ENCODE measurements at regions not wholly inside any gene's neighbourhood (a gene's known extent, or its start where the extent isn't known, plus 50 kb on each side); places are given as distances from the start of the nearest gene placed in this dataset.

DNA sequence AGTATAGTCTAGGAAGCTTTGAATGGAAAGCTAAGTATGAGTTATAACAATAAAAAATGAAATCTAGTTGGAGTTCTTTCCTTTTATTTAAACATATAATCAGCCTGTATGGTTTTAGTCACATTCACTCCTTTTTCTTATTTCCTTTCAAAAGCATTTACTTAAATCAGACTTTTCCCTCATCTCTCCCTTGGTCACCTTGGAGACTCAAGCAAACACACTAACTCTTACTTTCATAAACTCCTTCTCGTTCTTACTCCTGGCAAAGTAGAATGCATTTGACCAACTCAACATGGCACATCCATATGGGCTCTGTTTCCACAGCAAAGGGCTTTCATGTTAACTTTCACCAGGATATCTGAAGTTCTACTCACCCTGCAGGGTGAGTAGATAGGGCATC lies 400.0 kb downstream of the LMO7 start:
- WGBS, 2 donors = 44 to 72% methylated on average over 1 of the region's 1 CpG

DNA sequence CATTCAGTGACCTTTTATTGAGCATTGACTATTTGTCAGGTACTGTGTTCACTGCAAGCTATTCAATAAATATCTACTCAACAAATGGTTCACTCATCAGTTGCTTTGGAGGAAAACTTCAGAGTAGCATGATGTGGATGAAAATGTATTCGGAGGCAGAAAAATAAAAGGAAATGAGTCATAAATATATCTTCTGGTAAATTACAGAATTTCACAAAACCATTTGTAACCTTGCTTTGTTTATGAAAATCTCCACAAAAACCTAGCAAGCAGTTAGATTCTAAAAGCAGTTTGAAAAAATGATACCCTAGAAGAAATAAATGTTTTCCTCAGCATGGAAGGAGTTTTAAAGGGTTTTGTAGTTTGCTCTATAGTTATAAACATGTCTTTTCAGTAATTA lies 399.6 kb downstream of the LMO7 start:
- TF ChIP-seq POLR2A (IDR thresholded peaks at IDR 0.05) (no peak), EP300 (IDR thresholded peaks at IDR 0.05) (no peak)
- TF ChIP-seq, protein P1, sequence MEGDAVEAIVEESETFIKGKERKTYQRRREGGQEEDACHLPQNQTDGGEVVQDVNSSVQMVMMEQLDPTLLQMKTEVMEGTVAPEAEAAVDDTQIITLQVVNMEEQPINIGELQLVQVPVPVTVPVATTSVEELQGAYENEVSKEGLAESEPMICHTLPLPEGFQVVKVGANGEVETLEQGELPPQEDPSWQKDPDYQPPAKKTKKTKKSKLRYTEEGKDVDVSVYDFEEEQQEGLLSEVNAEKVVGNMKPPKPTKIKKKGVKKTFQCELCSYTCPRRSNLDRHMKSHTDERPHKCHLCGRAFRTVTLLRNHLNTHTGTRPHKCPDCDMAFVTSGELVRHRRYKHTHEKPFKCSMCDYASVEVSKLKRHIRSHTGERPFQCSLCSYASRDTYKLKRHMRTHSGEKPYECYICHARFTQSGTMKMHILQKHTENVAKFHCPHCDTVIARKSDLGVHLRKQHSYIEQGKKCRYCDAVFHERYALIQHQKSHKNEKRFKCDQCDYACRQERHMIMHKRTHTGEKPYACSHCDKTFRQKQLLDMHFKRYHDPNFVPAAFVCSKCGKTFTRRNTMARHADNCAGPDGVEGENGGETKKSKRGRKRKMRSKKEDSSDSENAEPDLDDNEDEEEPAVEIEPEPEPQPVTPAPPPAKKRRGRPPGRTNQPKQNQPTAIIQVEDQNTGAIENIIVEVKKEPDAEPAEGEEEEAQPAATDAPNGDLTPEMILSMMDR (IDR thresholded peaks at IDR 0.05) = no peak
- no peak for DNase-seq (ENCODE audit: low spot score in 2 of 2)
- Histone ChIP-seq H3K4me1 (no peaks in the 10 kb centered on the region), H3K27ac (no peak overlapping the region), H3K36me3 (no peaks in the 10 kb centered on the region), H3K27me3 (no peaks in the 10 kb centered on the region), H3K4me3 (no peak overlapping the region), H3K9me3 (no peaks in the 10 kb centered on the region)
- 58 to 60% methylated on average over 1 of the region's 1 CpG for WGBS, 2 donors

More for the DNA sequence above, 400.0 kb downstream of the LMO7 start:
- no peaks in the 10 kb centered on the region for H3K27me3 ChIP-seq
- no peaks in the 10 kb centered on the region for H3K36me3 ChIP-seq
- H3K27ac ChIP-seq = no peak overlapping the region
- no peaks in the 10 kb centered on the region for H3K9me3 ChIP-seq
- TF ChIP-seq, protein P1 (IDR thresholded peaks at IDR 0.05) = no peak
- TF ChIP-seq EP300 (IDR thresholded peaks at IDR 0.05) (no peak), POLR2A (IDR thresholded peaks at IDR 0.05) (no peak)
- no peak overlapping the region for H3K4me3 ChIP-seq
- DNase-seq (ENCODE audit: low spot score in 2 of 2) = no peak
- H3K4me1 ChIP-seq = no peaks in the 10 kb centered on the region

DNA sequence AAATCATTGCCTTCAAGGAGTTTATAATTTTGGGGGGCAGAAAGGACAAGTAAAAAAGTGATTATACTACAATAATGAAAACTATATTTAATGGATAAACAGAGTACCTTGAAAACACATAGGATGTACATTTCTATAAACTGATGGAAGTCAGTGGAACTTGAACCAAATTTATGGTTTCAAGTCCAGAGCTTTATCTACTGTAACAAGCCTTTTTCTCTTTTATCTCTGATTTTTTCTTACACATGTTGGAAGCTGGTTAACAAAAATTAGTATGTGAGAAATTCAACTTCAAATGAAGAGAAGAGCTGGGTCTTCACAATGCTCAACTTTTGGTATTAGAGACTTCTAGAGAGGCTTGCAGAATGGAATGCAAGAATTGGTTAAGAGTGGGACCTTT lies 393.6 kb downstream of the LMO7 start:
- H3K27me3 ChIP-seq = no peaks in the 10 kb centered on the region

DNA sequence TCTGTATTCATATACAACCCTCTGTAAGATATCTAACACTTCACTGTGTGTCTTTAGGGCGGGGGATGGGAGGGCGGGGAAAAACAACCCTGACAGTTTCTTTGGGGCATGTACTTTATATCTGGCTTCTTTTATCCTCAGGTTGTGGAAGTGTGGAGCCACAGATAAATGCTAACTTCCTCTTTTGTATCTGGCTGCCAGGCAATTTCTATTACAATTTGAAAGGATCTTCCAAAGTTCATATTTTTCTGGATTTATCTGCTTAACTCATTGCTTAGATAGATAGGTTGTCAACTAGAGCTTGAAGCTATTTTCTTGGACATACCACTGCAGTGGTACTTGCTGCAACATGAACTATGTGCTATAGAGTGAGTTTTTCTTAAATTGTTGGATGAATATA lies 393.0 kb downstream of the LMO7 start:
- no peak for DNase-seq (ENCODE audit: low spot score in 2 of 2)
- 80 to 83% methylated on average over 2 of the region's 2 CpGs for WGBS, 2 donors
- no peaks in the 10 kb centered on the region for H3K36me3 ChIP-seq
- no peak overlapping the region for H3K27ac ChIP-seq
- no peaks in the 10 kb centered on the region for H3K9me3 ChIP-seq
- no peak for TF ChIP-seq POLR2A (IDR thresholded peaks at IDR 0.05)
- TF ChIP-seq, protein P1 (IDR thresholded peaks at IDR 0.05) = no peak
- TF ChIP-seq EP300 (IDR thresholded peaks at IDR 0.05) = no peak
- H3K27me3 ChIP-seq = no peaks in the 10 kb centered on the region
- no peak overlapping the region for H3K4me3 ChIP-seq
- no peaks in the 10 kb centered on the region for H3K4me1 ChIP-seq

More for the DNA sequence above, 393.6 kb downstream of the LMO7 start:
- no peak for TF ChIP-seq EP300 (IDR thresholded peaks at IDR 0.05)
- H3K4me3 ChIP-seq = no peak overlapping the region
- H3K27ac ChIP-seq = no peak overlapping the region
- H3K4me1 ChIP-seq = no peaks in the 10 kb centered on the region
- DNase-seq (ENCODE audit: low spot score in 2 of 2) = no peak
- no peaks in the 10 kb centered on the region for H3K36me3 ChIP-seq
- no peaks in the 10 kb centered on the region for H3K9me3 ChIP-seq

DNA sequence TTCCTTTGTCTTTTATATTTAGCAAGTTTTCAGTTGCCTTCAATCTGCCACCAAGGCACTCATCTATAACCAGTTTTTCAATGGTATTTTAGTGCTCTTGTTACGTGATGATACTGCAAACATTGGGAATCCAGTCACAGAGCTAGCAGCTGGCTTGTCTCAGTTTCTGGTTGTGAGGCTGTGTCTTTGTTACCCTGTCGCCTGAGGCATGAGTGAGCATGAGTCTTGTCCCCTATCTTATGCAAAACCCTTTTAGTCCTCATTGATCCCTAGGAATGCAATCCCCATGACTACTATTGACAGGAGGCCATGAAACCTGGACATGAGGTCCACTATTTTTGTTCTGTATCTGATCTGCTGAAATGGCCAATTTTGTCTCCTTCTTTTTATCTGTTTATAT lies 391.0 kb downstream of the LMO7 start:
- TF ChIP-seq, protein P1 (IDR thresholded peaks at IDR 0.05) = no peak
- TF ChIP-seq EP300 (IDR thresholded peaks at IDR 0.05) = no peak
- TF ChIP-seq POLR2A (IDR thresholded peaks at IDR 0.05) = no peak
- 89 to 95% methylated on average over 2 of the region's 2 CpGs for WGBS, 2 donors
- Histone ChIP-seq H3K27ac (no peak overlapping the region), H3K4me3 (no peak overlapping the region), H3K4me1 (no peaks in the 10 kb centered on the region), H3K36me3 (no peaks in the 10 kb centered on the region), H3K27me3 (no peaks in the 10 kb centered on the region), H3K9me3 (no peaks in the 10 kb centered on the region)
- DNase-seq (ENCODE audit: low spot score in 2 of 2) = no peak

DNA sequence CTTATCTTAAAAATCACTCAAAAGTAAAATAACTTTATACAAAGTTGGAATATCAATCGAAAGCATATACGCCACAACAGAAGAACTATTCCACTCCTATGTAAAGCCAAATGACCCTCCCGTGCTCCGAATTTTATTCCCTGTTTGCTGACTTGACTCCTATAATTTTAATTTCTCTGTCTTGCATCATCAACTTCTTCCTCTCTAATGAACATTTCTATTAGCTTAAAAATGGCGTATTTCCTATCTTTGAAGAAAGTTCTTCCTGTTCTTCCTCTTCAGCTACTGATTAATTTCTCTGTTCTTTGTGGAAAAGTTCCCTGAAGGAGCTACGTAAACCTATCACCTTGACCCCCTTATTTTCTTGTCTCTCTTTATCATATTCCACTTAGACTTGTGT lies 389.3 kb downstream of the LMO7 start:
- no peak for DNase-seq (ENCODE audit: low spot score in 2 of 2)
- TF ChIP-seq EP300 (IDR thresholded peaks at IDR 0.05) = no peak
- TF ChIP-seq, protein P1 (IDR thresholded peaks at IDR 0.05) = no peak
- no peak for TF ChIP-seq POLR2A (IDR thresholded peaks at IDR 0.05)
- Histone ChIP-seq H3K4me3 (no peak overlapping the region), H3K4me1 (peaks cover 0 to 11% (median 0%) of the 10 kb centered on the region in 4 donors), H3K9me3 (no peaks in the 10 kb centered on the region), H3K27ac (no peak overlapping the region), H3K36me3 (no peaks in the 10 kb centered on the region), H3K27me3 (no peaks in the 10 kb centered on the region)
- 94 to 95% methylated on average over 6 of the region's 6 CpGs for WGBS, 2 donors

Measured in tibial nerve (tissue), 4 donors.